Neutrophil (primary cell): ENCODE measurements at regions not wholly inside any gene's neighbourhood (a gene's known extent, or its start where the extent isn't known, plus 50 kb on each side); places are given as distances from the start of the nearest gene placed in this dataset.

Source experiments
- H3K27ac ChIP-seq: fragments of 200-600 bp; sonication (generic); 2 replicates; pipeline ENCODE4 v1.5.1; 2016; ENCODE audit warnings: mild to moderate bottlenecking, moderate library complexity
- H3K27me3 ChIP-seq: fragments of 200-600 bp; sonication (generic); 2 replicates; pipeline ENCODE4 v1.6.0; 2016; ENCODE audit warnings: mild to moderate bottlenecking
- H3K36me3 ChIP-seq: fragments of 200-600 bp; sonication (generic); 2 replicates; pipeline ENCODE4 v1.5.1; 2017
- H3K4me1 ChIP-seq, 2 experiments: fragments of 200-600 bp in 1 of 2; sonication (generic) in 1 of 2; 1 replicate in 1 of 2; 2 replicates in 1 of 2; pipeline versions ENCODE4 v1.5.1 to v1.6.1; 2013 to 2016; ENCODE audit warnings: low read depth in 1 of 2, low read length in 1 of 2, mild to moderate bottlenecking in 1 of 2, moderate library complexity in 1 of 2; ENCODE audit not compliant: control insufficient read depth in 1 of 2, insufficient read depth in 1 of 2
- H3K4me3 ChIP-seq, 2 experiments: fragments of 200-600 bp in 1 of 2; sonication (generic) in 1 of 2; 1 replicate in 1 of 2; 2 replicates in 1 of 2; pipeline ENCODE4 v1.5.1; 2013 to 2016; ENCODE audit warnings: low read depth in 1 of 2, low read length in 1 of 2, mild to moderate bottlenecking in 1 of 2, moderate library complexity in 1 of 2
- H3K9me3 ChIP-seq: fragments of 200-600 bp; sonication (generic); 2 replicates; pipeline ENCODE4 v1.5.1; 2016
- TF ChIP-seq, protein P1 (sequence below): fragments of 200-600 bp; sonication (generic); IDR thresholded peaks from 2 replicates; pipeline ENCODE4 v1.5.1; 2016; ENCODE audit warnings: antibody characterized with exemption

DNA sequence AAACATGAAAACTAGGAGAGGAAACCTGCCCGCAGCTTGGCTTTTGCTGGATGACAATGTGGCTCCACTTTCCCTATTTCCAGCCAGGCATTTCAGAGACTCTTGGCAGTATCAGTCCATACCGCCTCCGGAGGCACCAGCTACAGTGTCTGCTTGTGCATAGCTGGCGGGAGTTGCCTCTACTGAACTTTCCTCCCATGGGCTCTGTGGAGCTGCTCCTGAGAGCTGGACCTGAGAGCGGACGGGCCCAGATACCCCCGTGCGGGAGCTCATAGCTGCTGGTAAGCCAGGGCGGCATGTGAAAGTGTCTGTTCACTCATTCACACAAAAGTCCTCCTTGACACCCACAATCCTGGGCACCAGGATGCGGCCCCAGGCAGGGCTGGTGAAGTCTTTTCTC is 130.3 kb upstream of the PMEPA1 start:
- TF ChIP-seq, protein P1, sequence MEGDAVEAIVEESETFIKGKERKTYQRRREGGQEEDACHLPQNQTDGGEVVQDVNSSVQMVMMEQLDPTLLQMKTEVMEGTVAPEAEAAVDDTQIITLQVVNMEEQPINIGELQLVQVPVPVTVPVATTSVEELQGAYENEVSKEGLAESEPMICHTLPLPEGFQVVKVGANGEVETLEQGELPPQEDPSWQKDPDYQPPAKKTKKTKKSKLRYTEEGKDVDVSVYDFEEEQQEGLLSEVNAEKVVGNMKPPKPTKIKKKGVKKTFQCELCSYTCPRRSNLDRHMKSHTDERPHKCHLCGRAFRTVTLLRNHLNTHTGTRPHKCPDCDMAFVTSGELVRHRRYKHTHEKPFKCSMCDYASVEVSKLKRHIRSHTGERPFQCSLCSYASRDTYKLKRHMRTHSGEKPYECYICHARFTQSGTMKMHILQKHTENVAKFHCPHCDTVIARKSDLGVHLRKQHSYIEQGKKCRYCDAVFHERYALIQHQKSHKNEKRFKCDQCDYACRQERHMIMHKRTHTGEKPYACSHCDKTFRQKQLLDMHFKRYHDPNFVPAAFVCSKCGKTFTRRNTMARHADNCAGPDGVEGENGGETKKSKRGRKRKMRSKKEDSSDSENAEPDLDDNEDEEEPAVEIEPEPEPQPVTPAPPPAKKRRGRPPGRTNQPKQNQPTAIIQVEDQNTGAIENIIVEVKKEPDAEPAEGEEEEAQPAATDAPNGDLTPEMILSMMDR, result no peak
- Histone ChIP-seq H3K9me3 (no peaks in the 10 kb centered on the region), H3K36me3 (no peaks in the 10 kb centered on the region), H3K27me3 (no peaks in the 10 kb centered on the region), H3K27ac (no peak overlapping the region), H3K4me1 (no peaks in the 10 kb centered on the region), H3K4me3 (no peak overlapping the region)

DNA sequence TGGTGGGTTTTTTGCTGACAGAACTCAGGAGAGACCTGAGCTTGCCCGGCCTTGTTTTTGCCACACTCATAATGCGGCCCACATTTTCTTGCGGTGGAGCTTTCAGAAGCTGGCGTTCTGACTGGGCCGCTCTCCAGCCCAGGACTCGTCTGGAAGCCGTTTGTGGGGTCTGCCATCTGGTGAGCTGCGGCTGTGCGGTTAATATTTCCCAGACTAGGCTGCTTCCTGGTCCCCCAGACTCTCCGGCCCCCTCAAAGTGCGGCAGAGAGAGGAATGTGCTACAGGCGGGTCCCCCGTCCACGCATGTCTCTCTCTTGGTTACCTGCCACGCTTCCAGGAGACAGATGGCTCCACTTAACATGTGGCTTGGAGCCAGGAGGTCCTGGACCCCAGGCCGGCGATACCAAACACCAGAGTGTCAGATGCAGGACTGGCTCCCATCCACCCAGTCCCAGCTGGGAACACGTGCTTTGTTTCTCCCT is 128.9 kb upstream of the PMEPA1 start:
- TF ChIP-seq, protein P1, result no peak
- H3K27ac ChIP-seq, result no peak overlapping the region
- no peaks in the 10 kb centered on the region for H3K36me3 ChIP-seq
- no peaks in the 10 kb centered on the region for H3K4me1 ChIP-seq
- H3K4me3 ChIP-seq, result no peak overlapping the region
- no peaks in the 10 kb centered on the region for H3K27me3 ChIP-seq
- H3K9me3 ChIP-seq, result no peaks in the 10 kb centered on the region

DNA sequence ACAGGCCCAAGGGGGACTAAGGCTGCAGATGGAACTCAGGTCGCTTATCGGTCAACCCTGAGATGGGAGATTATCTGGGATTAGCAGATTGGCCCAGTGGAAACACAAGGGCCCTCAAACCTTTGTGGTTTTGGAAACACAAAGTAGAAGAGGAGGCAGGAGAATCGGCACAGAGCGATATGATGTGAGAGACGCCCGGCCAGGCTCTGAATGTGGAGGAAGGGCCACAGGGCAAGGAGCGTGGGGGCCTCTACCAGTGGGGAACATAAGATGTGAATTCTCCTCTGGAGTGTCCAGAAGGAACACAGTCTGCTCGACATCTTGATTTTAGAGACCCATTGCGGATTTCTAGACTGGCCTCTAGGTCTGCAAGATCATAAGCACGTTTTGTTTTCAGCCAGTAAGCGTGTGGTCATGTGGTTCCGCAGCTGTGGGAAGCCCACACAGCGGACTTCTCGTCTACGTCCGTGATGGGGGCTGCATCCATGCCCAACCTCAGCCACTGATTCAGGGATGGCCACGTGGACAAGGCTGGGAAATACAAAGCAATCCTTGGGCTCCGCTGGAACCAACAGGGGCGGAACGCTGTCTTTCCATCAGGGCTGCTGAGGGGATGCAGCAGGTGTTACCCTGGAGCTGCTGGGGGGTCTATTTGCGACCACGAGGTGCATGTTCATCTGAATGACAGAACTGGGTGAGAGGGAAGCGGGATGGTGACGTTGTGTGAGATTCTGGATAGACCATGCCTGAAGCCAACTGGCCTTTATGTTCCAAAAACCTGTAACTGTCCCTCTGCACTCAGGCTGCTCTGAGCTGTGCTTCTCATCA is 127.6 kb upstream of the PMEPA1 start:
- no peaks in the 10 kb centered on the region for H3K27me3 ChIP-seq

DNA sequence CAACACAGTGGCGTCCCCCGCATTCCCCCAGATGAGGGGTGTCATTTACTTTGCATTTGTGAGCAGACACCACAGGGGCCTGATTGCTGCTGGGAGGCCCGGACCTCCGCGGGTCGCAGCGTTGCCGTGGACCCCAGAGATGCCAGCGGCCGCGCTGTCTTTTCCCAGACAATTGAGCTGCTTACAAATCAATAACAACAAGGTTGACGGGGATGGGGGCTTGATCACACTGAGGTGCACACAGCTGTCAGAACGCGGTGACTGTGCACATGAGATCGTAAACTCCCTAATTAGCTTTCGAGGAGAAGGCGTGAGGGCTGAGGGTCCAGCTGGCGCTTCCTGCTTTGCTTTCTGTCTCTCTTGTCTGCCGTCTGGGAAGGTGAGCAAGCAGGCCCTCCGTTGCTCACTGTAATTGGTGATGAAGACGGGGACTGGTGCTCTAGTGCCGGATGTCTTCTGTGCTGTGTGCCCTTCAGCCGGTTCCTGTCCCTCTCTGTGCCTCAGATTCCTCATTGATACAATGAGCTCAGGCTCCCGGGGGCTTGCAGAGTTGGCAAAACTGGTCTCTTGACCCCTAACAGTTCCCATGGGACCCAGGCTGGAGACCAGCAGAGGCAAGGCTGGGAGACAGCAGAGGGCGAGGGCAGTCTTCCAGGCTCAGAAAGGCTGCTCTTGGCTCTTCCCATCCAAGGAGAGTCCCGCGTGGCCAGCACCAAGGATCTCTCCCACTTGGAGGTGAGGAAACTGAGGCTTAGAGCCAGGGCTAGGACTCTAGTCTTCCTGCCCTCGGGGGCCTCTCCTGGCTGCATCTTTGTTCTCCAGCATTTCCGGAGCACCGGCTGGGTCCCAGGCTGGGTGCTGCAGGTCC is 126.0 kb upstream of the PMEPA1 start:
- H3K4me3 ChIP-seq, result no peak overlapping the region
- H3K27me3 ChIP-seq, result no peaks in the 10 kb centered on the region

More for the DNA sequence above, 127.6 kb upstream of the PMEPA1 start:
- H3K4me1 ChIP-seq, result no peaks in the 10 kb centered on the region
- no peaks in the 10 kb centered on the region for H3K36me3 ChIP-seq
- H3K4me3 ChIP-seq, result no peak overlapping the region
- TF ChIP-seq, protein P1, result no peak
- H3K27ac ChIP-seq, result no peak overlapping the region
- no peaks in the 10 kb centered on the region for H3K9me3 ChIP-seq

DNA sequence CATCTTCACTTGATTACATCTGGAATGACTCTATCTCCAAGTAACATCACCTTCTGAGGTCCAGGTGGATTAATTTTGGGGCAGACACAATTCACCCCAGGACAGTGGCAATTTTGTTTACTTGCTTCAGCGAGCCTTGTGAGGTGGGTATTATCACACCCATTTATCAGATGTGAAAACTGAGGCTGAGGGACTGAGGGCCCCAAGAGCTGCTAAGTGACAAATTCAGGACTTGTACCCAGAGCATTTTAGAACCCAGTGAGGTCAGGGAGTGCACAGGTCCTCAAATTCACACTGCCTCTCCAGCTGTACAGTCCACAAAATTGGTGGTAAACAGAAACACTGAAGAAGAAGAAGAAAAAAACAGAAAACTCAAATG is 125.2 kb upstream of the PMEPA1 start:
- H3K27ac ChIP-seq, result no peak overlapping the region
- H3K9me3 ChIP-seq, result no peaks in the 10 kb centered on the region
- no peaks in the 10 kb centered on the region for H3K4me1 ChIP-seq
- H3K27me3 ChIP-seq, result no peaks in the 10 kb centered on the region
- H3K36me3 ChIP-seq, result no peaks in the 10 kb centered on the region
- TF ChIP-seq, protein P1, result no peak
- no peak overlapping the region for H3K4me3 ChIP-seq

More for the DNA sequence above, 126.0 kb upstream of the PMEPA1 start:
- H3K27ac ChIP-seq, result no peak overlapping the region
- TF ChIP-seq, protein P1, result no peak
- H3K36me3 ChIP-seq, result no peaks in the 10 kb centered on the region
- H3K4me1 ChIP-seq, result no peaks in the 10 kb centered on the region
- H3K9me3 ChIP-seq, result no peaks in the 10 kb centered on the region
